Liver (tissue), 3 donors: ENCODE measurements at regions not wholly inside any gene's neighbourhood (a gene's known extent, or its start where the extent isn't known, plus 50 kb on each side); places are given as distances from the start of the nearest gene placed in this dataset.

Experiments
- EGR1 ChIP-seq, 2 donors: IDR thresholded peaks; 2 replicates each; pipeline ENCODE4 v1.6.1; 2016 to 2018; ENCODE audit warnings: antibody characterized with exemption in 2 of 2, low read depth in 2 of 2
- GABPA ChIP-seq, 2 donors: IDR thresholded peaks in 1 of 2; conservative IDR thresholded peaks in 1 of 2; 2 replicates each; pipeline ENCODE4 v1.6.1; 2016; ENCODE audit warnings: antibody characterized with exemption in 2 of 2, mild to moderate bottlenecking in 1 of 2, moderate library complexity in 1 of 2
- HNF4G ChIP-seq: IDR thresholded peaks from 2 replicates; pipeline ENCODE4 v1.6.1; 2016; ENCODE audit warnings: antibody characterized with exemption
- JUND ChIP-seq, 2 donors: IDR thresholded peaks; 2 replicates each; pipeline ENCODE4 v1.6.1; 2016; ENCODE audit warnings: antibody characterized with exemption in 2 of 2
- RAD21 ChIP-seq, 2 donors: IDR thresholded peaks; 2 replicates each; pipeline ENCODE4 v1.6.1; 2016; ENCODE audit warnings: antibody characterized with exemption in 2 of 2, mild to moderate bottlenecking in 2 of 2
- RXRA ChIP-seq, 2 donors: IDR thresholded peaks; 2 replicates each; pipeline ENCODE4 v1.6.1; 2017 to 2018; ENCODE audit warnings: antibody characterized with exemption in 2 of 2, mild to moderate bottlenecking in 1 of 2
- SP1 ChIP-seq: IDR thresholded peaks from 2 replicates; pipeline ENCODE4 v1.6.1; 2018; ENCODE audit warnings: antibody characterized with exemption, mild to moderate bottlenecking
- TAF1 ChIP-seq: conservative IDR thresholded peaks from 2 replicates; pipeline ENCODE4 v1.6.1; 2016; ENCODE audit warnings: antibody characterized with exemption, mild to moderate bottlenecking
- YY1 ChIP-seq: IDR thresholded peaks from 2 replicates; pipeline ENCODE4 v1.6.1; 2016; ENCODE audit warnings: antibody characterized with exemption, mild to moderate bottlenecking
- TF ChIP-seq, protein P1 (sequence below): fragments of 150-350 bp; IDR thresholded peaks from 2 replicates; pipeline ENCODE4 v1.5.1; 2017; ENCODE audit warnings: improper control_type of control experiment, low read depth, low read length; ENCODE audit not compliant: missing input control
- TF ChIP-seq, protein P2 (sequence below): IDR thresholded peaks from 2 replicates; pipeline ENCODE4 v1.6.1; 2016; ENCODE audit warnings: antibody characterized with exemption
- TF ChIP-seq, protein P3 (sequence below): IDR thresholded peaks from 2 replicates; pipeline ENCODE4 v1.6.1; 2016; ENCODE audit warnings: antibody characterized with exemption, mild to moderate bottlenecking
- TF ChIP-seq, protein P4 (sequence below): IDR thresholded peaks from 2 replicates; pipeline ENCODE4 v1.6.1; 2016; ENCODE audit warnings: antibody characterized with exemption
- TF ChIP-seq, protein P5 (sequence below): IDR thresholded peaks from 2 replicates; pipeline ENCODE4 v1.6.1; 2016; ENCODE audit warnings: antibody characterized with exemption
- donor health status: healthy.
- donor health status: healthy.

DNA sequence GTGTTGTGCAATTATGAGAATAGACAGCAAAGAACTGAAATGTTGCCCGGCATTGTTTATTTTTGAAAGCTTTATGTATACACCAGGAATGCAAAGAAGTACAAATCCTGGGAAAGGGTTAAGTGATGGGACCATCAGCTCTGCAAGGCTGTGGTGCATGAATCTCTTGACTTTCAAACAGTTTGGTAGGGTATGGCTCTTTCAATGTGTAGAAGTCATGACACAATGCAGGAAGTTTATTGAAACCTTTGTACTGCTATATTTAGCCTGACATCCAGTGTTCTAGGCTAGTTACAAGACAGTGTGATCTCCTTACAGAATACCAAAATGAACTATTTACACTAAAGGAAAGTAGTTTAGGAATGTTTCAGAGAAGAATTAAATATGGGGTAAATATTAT, 206.8 kb upstream of the HAND2 start:
- TF ChIP-seq, protein P1, sequence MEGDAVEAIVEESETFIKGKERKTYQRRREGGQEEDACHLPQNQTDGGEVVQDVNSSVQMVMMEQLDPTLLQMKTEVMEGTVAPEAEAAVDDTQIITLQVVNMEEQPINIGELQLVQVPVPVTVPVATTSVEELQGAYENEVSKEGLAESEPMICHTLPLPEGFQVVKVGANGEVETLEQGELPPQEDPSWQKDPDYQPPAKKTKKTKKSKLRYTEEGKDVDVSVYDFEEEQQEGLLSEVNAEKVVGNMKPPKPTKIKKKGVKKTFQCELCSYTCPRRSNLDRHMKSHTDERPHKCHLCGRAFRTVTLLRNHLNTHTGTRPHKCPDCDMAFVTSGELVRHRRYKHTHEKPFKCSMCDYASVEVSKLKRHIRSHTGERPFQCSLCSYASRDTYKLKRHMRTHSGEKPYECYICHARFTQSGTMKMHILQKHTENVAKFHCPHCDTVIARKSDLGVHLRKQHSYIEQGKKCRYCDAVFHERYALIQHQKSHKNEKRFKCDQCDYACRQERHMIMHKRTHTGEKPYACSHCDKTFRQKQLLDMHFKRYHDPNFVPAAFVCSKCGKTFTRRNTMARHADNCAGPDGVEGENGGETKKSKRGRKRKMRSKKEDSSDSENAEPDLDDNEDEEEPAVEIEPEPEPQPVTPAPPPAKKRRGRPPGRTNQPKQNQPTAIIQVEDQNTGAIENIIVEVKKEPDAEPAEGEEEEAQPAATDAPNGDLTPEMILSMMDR, result no peak
- TF ChIP-seq JUND (IDR thresholded peaks at IDR 0.05) (no peak), YY1 (no peak), TAF1 (no peak), SP1 (no peak), HNF4G (no peak), RXRA (IDR thresholded peaks at IDR 0.05) (no peak), EGR1 (IDR thresholded peaks at IDR 0.05; ENCODE audit: low read depth in 2 of 2) (no peak), GABPA (IDR thresholded peaks at IDR 0.05 in 1 of 2, conservative IDR thresholded peaks at IDR 0.05 in 1 of 2) (no peak), RAD21 (IDR thresholded peaks at IDR 0.05) (no peak)
- TF ChIP-seq, protein P2, sequence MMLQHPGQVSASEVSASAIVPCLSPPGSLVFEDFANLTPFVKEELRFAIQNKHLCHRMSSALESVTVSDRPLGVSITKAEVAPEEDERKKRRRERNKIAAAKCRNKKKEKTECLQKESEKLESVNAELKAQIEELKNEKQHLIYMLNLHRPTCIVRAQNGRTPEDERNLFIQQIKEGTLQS, result no peak
- TF ChIP-seq, protein P3, sequence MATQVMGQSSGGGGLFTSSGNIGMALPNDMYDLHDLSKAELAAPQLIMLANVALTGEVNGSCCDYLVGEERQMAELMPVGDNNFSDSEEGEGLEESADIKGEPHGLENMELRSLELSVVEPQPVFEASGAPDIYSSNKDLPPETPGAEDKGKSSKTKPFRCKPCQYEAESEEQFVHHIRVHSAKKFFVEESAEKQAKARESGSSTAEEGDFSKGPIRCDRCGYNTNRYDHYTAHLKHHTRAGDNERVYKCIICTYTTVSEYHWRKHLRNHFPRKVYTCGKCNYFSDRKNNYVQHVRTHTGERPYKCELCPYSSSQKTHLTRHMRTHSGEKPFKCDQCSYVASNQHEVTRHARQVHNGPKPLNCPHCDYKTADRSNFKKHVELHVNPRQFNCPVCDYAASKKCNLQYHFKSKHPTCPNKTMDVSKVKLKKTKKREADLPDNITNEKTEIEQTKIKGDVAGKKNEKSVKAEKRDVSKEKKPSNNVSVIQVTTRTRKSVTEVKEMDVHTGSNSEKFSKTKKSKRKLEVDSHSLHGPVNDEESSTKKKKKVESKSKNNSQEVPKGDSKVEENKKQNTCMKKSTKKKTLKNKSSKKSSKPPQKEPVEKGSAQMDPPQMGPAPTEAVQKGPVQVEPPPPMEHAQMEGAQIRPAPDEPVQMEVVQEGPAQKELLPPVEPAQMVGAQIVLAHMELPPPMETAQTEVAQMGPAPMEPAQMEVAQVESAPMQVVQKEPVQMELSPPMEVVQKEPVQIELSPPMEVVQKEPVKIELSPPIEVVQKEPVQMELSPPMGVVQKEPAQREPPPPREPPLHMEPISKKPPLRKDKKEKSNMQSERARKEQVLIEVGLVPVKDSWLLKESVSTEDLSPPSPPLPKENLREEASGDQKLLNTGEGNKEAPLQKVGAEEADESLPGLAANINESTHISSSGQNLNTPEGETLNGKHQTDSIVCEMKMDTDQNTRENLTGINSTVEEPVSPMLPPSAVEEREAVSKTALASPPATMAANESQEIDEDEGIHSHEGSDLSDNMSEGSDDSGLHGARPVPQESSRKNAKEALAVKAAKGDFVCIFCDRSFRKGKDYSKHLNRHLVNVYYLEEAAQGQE, result no peak
- TF ChIP-seq, protein P4, sequence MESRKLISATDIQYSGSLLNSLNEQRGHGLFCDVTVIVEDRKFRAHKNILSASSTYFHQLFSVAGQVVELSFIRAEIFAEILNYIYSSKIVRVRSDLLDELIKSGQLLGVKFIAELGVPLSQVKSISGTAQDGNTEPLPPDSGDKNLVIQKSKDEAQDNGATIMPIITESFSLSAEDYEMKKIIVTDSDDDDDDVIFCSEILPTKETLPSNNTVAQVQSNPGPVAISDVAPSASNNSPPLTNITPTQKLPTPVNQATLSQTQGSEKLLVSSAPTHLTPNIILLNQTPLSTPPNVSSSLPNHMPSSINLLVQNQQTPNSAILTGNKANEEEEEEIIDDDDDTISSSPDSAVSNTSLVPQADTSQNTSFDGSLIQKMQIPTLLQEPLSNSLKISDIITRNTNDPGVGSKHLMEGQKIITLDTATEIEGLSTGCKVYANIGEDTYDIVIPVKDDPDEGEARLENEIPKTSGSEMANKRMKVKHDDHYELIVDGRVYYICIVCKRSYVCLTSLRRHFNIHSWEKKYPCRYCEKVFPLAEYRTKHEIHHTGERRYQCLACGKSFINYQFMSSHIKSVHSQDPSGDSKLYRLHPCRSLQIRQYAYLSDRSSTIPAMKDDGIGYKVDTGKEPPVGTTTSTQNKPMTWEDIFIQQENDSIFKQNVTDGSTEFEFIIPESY, result no peak
- TF ChIP-seq, protein P5, sequence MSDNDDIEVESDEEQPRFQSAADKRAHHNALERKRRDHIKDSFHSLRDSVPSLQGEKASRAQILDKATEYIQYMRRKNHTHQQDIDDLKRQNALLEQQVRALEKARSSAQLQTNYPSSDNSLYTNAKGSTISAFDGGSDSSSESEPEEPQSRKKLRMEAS, result no peak
